HFFc6 (cell line): ENCODE measurements at regions not wholly inside any gene's neighbourhood (a gene's known extent, or its start where the extent isn't known, plus 50 kb on each side); places are given as distances from the start of the nearest gene placed in this dataset.

ENCODE experiments used
- DNase-seq: peaks from one replicate; pipeline ENCODE4 v3.0.0-alpha.2; 2018
- H3K27ac Mint-ChIP-seq: 2 replicates; pipeline ENCODE4 v1.8.0; 2020; ENCODE audit warnings: mild to moderate bottlenecking, mixed read lengths
- H3K27me3 Mint-ChIP-seq: 2 replicates; pipeline ENCODE4 v1.8.0; 2021; ENCODE audit warnings: mild to moderate bottlenecking, moderate library complexity, mixed read lengths; ENCODE audit not compliant: insufficient read depth
- H3K36me3 Mint-ChIP-seq: 2 replicates; pipeline ENCODE4 v1.8.0; 2021; ENCODE audit warnings: low read depth, mixed read lengths
- H3K4me1 Mint-ChIP-seq: 2 replicates; pipeline ENCODE4 v1.8.0; 2020; ENCODE audit warnings: low read depth, mixed read lengths
- H3K4me3 Mint-ChIP-seq: 2 replicates; pipeline ENCODE4 v1.8.0; 2020; ENCODE audit warnings: mild to moderate bottlenecking, moderate library complexity, mixed read lengths
- H3K9me3 Mint-ChIP-seq: 2 replicates; pipeline ENCODE4 v1.8.0; 2020; ENCODE audit warnings: mild to moderate bottlenecking, mixed read lengths
- CTCF ChIP-seq: fragments of 200-600 bp; sonication (generic); IDR thresholded peaks from 2 replicates; pipeline ENCODE4 v1.5.0; 2021; ENCODE audit warnings: antibody characterized with exemption, mild to moderate bottlenecking

- Mint-ChIP-seq H3K27ac (no peak overlapping the region), H3K27me3 (no peaks in the 10 kb centered on the region), H3K4me3 (no peak overlapping the region), H3K4me1 (no peaks in the 10 kb centered on the region), H3K36me3 (no peaks in the 10 kb centered on the region; the same call in 1 of the 2 replicates), H3K9me3 (peaks cover 47% of the 10 kb centered on the region)
- TF ChIP-seq CTCF = no peak
- DNase-seq = no peak
Measured at GRCh38 chr12:118689793-118690192, 291.5 kb upstream of the SRRM4 start.

- no peak for TF ChIP-seq CTCF
- H3K36me3 Mint-ChIP-seq = no peaks in the 10 kb centered on the region
- peaks cover 48% of the 10 kb centered on the region for H3K9me3 Mint-ChIP-seq
- no peaks in the 10 kb centered on the region for H3K27me3 Mint-ChIP-seq
- H3K27ac Mint-ChIP-seq = no peak overlapping the region
- H3K4me3 Mint-ChIP-seq = no peak overlapping the region
- DNase-seq = no peak
- H3K4me1 Mint-ChIP-seq = no peaks in the 10 kb centered on the region
Measured at GRCh38 chr12:118690506-118690905, 290.8 kb upstream of the SRRM4 start.

- Mint-ChIP-seq H3K27me3 (no peaks in the 10 kb centered on the region; the same call in 1 of the 2 replicates), H3K36me3 (no peaks in the 10 kb centered on the region), H3K9me3 (peaks cover 41% of the 10 kb centered on the region), H3K27ac (no peak overlapping the region), H3K4me3 (no peak overlapping the region), H3K4me1 (no peaks in the 10 kb centered on the region)
- DNase-seq = no peak
- TF ChIP-seq CTCF = no peak
Measured at GRCh38 chr12:118694128-118694775, 287.1 kb upstream of the SRRM4 start.

GRCh38 chr12:118704527-118705241 is 276.7 kb upstream of the SRRM4 start:
- DNase-seq = no peak
- Mint-ChIP-seq H3K9me3 (peaks cover 59% of the 10 kb centered on the region), H3K36me3 (no peaks in the 10 kb centered on the region; the same call in 1 of the 2 replicates), H3K4me1 (no peaks in the 10 kb centered on the region), H3K27me3 (no peaks in the 10 kb centered on the region; the same call in 1 of the 2 replicates), H3K27ac (no peak overlapping the region), H3K4me3 (no peak overlapping the region)
- TF ChIP-seq CTCF = no peak

- no peaks in the 10 kb centered on the region; the same call in 1 of the 2 replicates for H3K27me3 Mint-ChIP-seq
- H3K4me3 Mint-ChIP-seq = no peak overlapping the region
- peaks cover 4% of the 10 kb centered on the region; the same call in 1 of the 2 replicates for H3K36me3 Mint-ChIP-seq
- no peak for DNase-seq
- H3K9me3 Mint-ChIP-seq = peaks cover 54% of the 10 kb centered on the region
- H3K4me1 Mint-ChIP-seq = no peaks in the 10 kb centered on the region
- no peak for TF ChIP-seq CTCF
- no peak overlapping the region for H3K27ac Mint-ChIP-seq
Measured at GRCh38 chr12:118706437-118706836, 274.9 kb upstream of the SRRM4 start.
